HepG2 (cell line): ENCODE measurements at regions not wholly inside any gene's neighbourhood (a gene's known extent, or its start where the extent isn't known, plus 50 kb on each side); places are given as distances from the start of the nearest gene placed in this dataset.

Experiments used
- NR3C1 ChIP-seq: sonication (generic); formaldehyde crosslinking; IDR thresholded peaks from 2 replicates; pipeline ENCODE4 v1.4.0; 2020; ENCODE audit warnings: missing genetic modification reagents
- ZNF317 ChIP-seq: sonication (generic); formaldehyde crosslinking; IDR thresholded peaks from 2 replicates; pipeline ENCODE4 v1.5.0; 2020; ENCODE audit warnings: mild to moderate bottlenecking, missing genetic modification reagents
- ZNF780A ChIP-seq: sonication (generic); formaldehyde crosslinking; IDR thresholded peaks from 2 replicates; pipeline ENCODE4 v1.8.0; 2022; ENCODE audit warnings: mild to moderate bottlenecking, missing genetic modification reagents, moderate library complexity

DNA sequence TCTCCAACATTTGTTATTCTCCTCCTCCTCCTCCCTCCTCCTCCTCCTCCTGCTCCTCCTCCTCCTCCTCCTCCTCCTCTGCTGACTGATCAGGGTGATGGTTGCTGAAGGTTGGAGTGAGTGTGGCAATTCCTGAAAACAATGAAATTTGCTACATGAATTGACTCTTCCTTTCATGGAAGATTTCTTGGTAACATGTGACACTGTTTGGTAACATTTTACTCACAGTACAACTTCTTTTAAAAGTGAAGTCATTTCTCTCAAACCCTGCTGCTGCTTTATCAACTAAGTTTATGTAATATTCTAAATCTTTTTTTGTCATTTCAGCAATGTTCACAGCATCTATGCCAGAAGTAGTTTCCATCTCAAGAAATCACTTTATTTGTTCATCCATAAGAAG is 543.0 kb downstream of the MAFB start:
- TF ChIP-seq ZNF317 (CRISPR knock-in tag) (no peak), NR3C1 (CRISPR knock-in tag) (no peak), ZNF780A (no peak)
